A673 (cell line): ENCODE measurements at regions not wholly inside any gene's neighbourhood (a gene's known extent, or its start where the extent isn't known, plus 50 kb on each side); places are given as distances from the start of the nearest gene placed in this dataset.

ENCODE experiments used
- BruUV-seq: library from RNA; stranded (reverse); fragments of 400-500 nt; replicated peaks from 2 replicates; lab custom pipeline; 2021; lab: Mats Ljungman, UMichigan
- CTCF ChIA-PET: fragments of 300-600 bp; sonication (Branson Sonifier 250); formaldehyde crosslinking; loops from one replicate; lab custom pipeline; 2022; ENCODE audit warnings: antibody characterized with exemption; lab: Charles Lee
- POLR2A ChIA-PET: fragments of 300-600 bp; sonication (Branson Sonifier 250); formaldehyde crosslinking; loops from one replicate; lab custom pipeline; 2022; ENCODE audit warnings: antibody characterized with exemption; ENCODE audit not compliant: low non-redundant PET; lab: Charles Lee
- DNase-seq: peaks from one replicate; pipeline ENCODE4 v3.0.0-alpha.2; 2015; ENCODE audit warnings: low spot score
- H3K27ac ChIP-seq: fragments of 200-600 bp; sonication (generic); 2 replicates; pipeline ENCODE4 v1.5.1; 2016; ENCODE audit warnings: mixed run types, low read depth, mild to moderate bottlenecking, mixed read lengths, antibody characterized with exemption, low read length; ENCODE audit not compliant: poor library complexity, severe bottlenecking
- H3K27me3 ChIP-seq: fragments of 200-600 bp; sonication (generic); replicated peaks from 2 replicates; pipeline ENCODE4 v1.6.1; 2017; ENCODE audit warnings: mixed run types, low read depth, mild to moderate bottlenecking, mixed read lengths, antibody characterized with exemption, low read length; ENCODE audit not compliant: insufficient read depth, poor library complexity
- H3K36me3 ChIP-seq: fragments of 200-600 bp; sonication (generic); 2 replicates; pipeline ENCODE4 v1.6.1; 2016; ENCODE audit warnings: mixed run types, mild to moderate bottlenecking, mixed read lengths, antibody characterized with exemption, low read length; ENCODE audit not compliant: insufficient read depth, poor library complexity, severe bottlenecking
- H3K4me1 ChIP-seq: fragments of 200-600 bp; sonication (generic); 2 replicates; pipeline ENCODE4 v1.6.1; 2017; ENCODE audit warnings: mixed run types, mild to moderate bottlenecking, mixed read lengths, antibody characterized with exemption, low read length; ENCODE audit not compliant: insufficient read depth, poor library complexity, severe bottlenecking
- H3K4me3 ChIP-seq: fragments of 200-600 bp; sonication (generic); 2 replicates; pipeline ENCODE4 v1.5.1; 2016; ENCODE audit warnings: low read depth, mixed run types, mild to moderate bottlenecking, mixed read lengths, low read length; ENCODE audit not compliant: poor library complexity, severe bottlenecking
- H3K9me3 ChIP-seq: fragments of 200-600 bp; sonication (generic); 2 replicates; pipeline ENCODE4 v1.6.1; 2016; ENCODE audit warnings: mixed run types, low read depth, mild to moderate bottlenecking, mixed read lengths, antibody characterized with exemption, low read length; ENCODE audit not compliant: poor library complexity, severe bottlenecking
- EZH2 ChIP-seq: fragments of 200-600 bp; sonication (generic); IDR thresholded peaks from 2 replicates; pipeline ENCODE4 v1.6.1; 2017; ENCODE audit warnings: borderline replicate concordance, low read depth, mild to moderate bottlenecking, mixed read lengths, antibody characterized with exemption, low read length; ENCODE audit not compliant: poor library complexity, severe bottlenecking
- intact Hi-C: fragments of 100-400 bp; cut with micrococcal nuclease; formaldehyde crosslinking; loops from one replicate; pipeline ENCODE4 v1.10.0; 2022; ENCODE audit not compliant: unreplicated experiment
- TF ChIP-seq, protein P1 (sequence below): fragments of 300-800, 200-600 bp; sonication (generic); conservative IDR thresholded peaks from 2 replicates; pipeline ENCODE4 v1.5.1; 2017; ENCODE audit warnings: low read depth, mild to moderate bottlenecking, antibody characterized with exemption, low read length, moderate library complexity, mixed read lengths

DNA sequence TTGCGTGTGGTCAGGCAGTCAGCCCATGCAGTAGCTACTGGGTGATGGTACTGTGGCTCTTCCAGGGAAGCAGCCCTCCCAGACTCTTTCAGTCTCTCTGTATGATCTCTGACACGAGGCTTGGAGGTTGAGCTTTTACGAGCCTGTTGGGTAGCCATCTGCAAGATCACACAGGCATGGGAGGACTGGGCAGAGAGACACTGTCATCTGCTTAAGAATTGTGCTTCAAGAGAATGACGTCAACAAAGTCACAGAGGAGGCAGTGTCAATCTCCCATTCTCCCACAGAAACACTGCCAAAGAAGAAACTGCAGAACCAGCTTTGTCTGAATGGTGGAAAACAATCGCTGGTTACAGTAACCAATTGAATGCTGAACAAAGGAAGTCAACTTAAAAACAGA lies 78.4 kb upstream of the MC2R start:
- no peak for DNase-seq
- no peaks in the 10 kb centered on the region for H3K36me3 ChIP-seq
- ChIA-PET CTCF (no interaction called here), POLR2A (no interaction called here)
- H3K4me1 ChIP-seq: peaks cover 7% of the 10 kb centered on the region
- H3K9me3 ChIP-seq: no peaks in the 10 kb centered on the region
- H3K27me3 ChIP-seq: no peaks in the 10 kb centered on the region
- H3K27ac ChIP-seq: no peak overlapping the region
- H3K4me3 ChIP-seq: no peak overlapping the region
- BruUV-seq: no TSS peak
- intact Hi-C loops: no loop called here
- no peak for TF ChIP-seq EZH2
- TF ChIP-seq, protein P1, sequence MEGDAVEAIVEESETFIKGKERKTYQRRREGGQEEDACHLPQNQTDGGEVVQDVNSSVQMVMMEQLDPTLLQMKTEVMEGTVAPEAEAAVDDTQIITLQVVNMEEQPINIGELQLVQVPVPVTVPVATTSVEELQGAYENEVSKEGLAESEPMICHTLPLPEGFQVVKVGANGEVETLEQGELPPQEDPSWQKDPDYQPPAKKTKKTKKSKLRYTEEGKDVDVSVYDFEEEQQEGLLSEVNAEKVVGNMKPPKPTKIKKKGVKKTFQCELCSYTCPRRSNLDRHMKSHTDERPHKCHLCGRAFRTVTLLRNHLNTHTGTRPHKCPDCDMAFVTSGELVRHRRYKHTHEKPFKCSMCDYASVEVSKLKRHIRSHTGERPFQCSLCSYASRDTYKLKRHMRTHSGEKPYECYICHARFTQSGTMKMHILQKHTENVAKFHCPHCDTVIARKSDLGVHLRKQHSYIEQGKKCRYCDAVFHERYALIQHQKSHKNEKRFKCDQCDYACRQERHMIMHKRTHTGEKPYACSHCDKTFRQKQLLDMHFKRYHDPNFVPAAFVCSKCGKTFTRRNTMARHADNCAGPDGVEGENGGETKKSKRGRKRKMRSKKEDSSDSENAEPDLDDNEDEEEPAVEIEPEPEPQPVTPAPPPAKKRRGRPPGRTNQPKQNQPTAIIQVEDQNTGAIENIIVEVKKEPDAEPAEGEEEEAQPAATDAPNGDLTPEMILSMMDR: no peak

DNA sequence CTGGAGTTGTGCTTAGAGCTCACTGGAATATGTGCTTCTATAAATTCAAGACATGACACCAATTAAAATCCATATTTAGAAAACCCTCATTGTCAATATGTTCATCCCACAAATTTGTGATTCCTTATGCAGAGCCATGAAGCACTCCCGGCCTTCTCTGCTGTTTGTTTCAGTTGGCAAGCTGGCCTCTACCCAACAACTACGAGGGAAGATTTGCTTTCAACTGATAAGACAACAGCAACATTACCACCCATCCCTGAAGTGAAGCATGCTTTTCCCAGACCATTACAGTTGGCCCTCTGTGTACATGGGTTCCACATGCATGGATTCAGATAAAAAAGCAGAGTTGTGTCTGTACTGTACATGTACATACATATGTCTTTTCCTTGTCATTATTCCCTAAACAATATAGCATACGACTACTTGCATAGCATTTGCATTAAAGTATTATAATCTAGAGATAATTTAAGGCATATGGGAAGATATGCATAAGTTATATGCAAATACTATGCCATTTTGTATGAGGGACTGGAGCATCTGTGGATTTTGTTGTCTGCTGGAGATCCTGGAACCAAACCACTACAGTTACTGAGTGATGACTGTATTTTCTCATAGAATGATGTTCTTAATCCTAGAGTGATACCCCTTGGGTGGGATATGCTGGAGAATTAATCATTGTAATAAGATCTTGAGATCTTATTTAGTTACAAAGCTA lies 77.6 kb upstream of the MC2R start:
- Histone ChIP-seq H3K36me3 (no peaks in the 10 kb centered on the region), H3K4me3 (no peak overlapping the region), H3K9me3 (no peaks in the 10 kb centered on the region), H3K27ac (no peak overlapping the region), H3K4me1 (peaks cover 7% of the 10 kb centered on the region), H3K27me3 (no peaks in the 10 kb centered on the region)
- no peak for DNase-seq
- BruUV-seq: no TSS peak
- ChIA-PET POLR2A (no interaction called here), CTCF (no interaction called here)
- intact Hi-C loops: no loop called here
- TF ChIP-seq, protein P1: no peak
- no peak for TF ChIP-seq EZH2

DNA sequence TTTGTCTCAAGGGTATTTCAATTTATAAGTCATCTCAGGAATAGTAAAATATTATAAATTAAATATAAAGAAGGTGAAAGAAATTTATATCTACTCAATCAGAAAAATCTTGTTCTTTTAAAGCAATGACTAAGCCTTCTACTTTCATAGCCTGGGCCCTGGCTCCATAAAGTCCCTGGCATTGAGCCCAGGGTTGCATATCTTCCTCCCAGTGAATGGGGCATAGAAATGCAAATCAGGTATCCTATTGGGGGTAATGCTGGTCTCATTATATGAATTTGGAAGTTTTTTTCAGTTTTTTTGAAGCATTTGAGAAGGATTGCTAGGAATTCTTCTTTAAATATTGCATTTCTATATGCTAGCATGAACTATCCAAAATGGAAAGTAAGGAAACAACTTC lies 73.9 kb upstream of the MC2R start:
- BruUV-seq: no TSS peak
- intact Hi-C loops: no loop called here

More for the DNA sequence above, 73.9 kb upstream of the MC2R start:
- peaks cover 7% of the 10 kb centered on the region for H3K4me1 ChIP-seq
- POLR2A ChIA-PET: no interaction called here
- H3K27me3 ChIP-seq: no peaks in the 10 kb centered on the region
- CTCF ChIA-PET: no interaction called here
- TF ChIP-seq EZH2: no peak
- TF ChIP-seq, protein P1: no peak
- no peak overlapping the region for H3K27ac ChIP-seq
- no peaks in the 10 kb centered on the region for H3K9me3 ChIP-seq
- H3K36me3 ChIP-seq: no peaks in the 10 kb centered on the region
- peak; percentile 85 for DNase-seq
- H3K4me3 ChIP-seq: no peak overlapping the region
